DMS79 treated with DMSO at 0.1 percent for 48 hours (cell line): ENCODE measurements at regions not wholly inside any gene's neighbourhood (a gene's known extent, or its start where the extent isn't known, plus 50 kb on each side); places are given as distances from the start of the nearest gene placed in this dataset.
A peak's percentile ranks its signal among the peaks of the same experiment; 100 is the strongest.
"Not testable (repeated sequence)": the region's sequence is repeated elsewhere in the genome, so short reads cannot be mapped to it uniquely, and the experiment has no call there.

ENCODE experiments used
- DNase-seq: peaks from one replicate; lab custom pipeline; 2025; lab: John Stamatoyannopoulos, UW

- peak; percentile 42 for DNase-seq
These were observed 97.2 kb upstream of the METTL14 start for GRCh38 chr4:118587946-118588345.

GRCh38 chr4:118589471-118590055, 95.6 kb upstream of the METTL14 start:
- DNase-seq: no peak

GRCh38 chr4:118591339-118592046, 93.7 kb upstream of the METTL14 start:
- DNase-seq: peak; percentile 49

- not testable (repeated sequence) for DNase-seq
These were observed 92.9 kb upstream of the METTL14 start for GRCh38 chr4:118592289-118592688.

GRCh38 chr4:118595883-118596282, 89.3 kb upstream of the METTL14 start:
- not testable (repeated sequence) for DNase-seq

- not testable (repeated sequence) for DNase-seq
These were observed 60.1 kb upstream of the METTL14 start for GRCh38 chr4:118625097-118625496.

- not testable (repeated sequence) for DNase-seq
These were observed 55.5 kb upstream of the METTL14 start for GRCh38 chr4:118629697-118630096.

- DNase-seq: not testable (repeated sequence)
These were observed 54.3 kb upstream of the METTL14 start for GRCh38 chr4:118630897-118631296.

- not testable (repeated sequence) for DNase-seq
These were observed 53.7 kb upstream of the METTL14 start for GRCh38 chr4:118631321-118632050.

GRCh38 chr4:118633476-118633875, 51.7 kb upstream of the METTL14 start:
- DNase-seq: not testable (repeated sequence)

GRCh38 chr4:118634126-118634875, 50.9 kb upstream of the METTL14 start:
- DNase-seq: not testable (repeated sequence)
